ENCODE measurements at regions not wholly inside any gene's neighbourhood (a gene's known extent, or its start where the extent isn't known, plus 50 kb on each side); places are given as distances from the start of the nearest gene placed in this dataset.

- no peak for TF ChIP-seq YY1 (IDR thresholded peaks at IDR 0.05; ENCODE audit: insufficient read depth, insufficient read length)
- no peak for TF ChIP-seq ZNF274 (IDR thresholded peaks at IDR 0.05; ENCODE audit: low read depth, low read length)
- no peak for TF ChIP-seq SUZ12 (IDR thresholded peaks at IDR 0.05; ENCODE audit: extremely low read depth, insufficient read depth, insufficient read length)
These were observed 1155.1 kb upstream of the ADGRL2 start for GRCh38 chr1:80645621-80646020.
